Kidney (tissue), 13 donors: ENCODE measurements at regions not wholly inside any gene's neighbourhood (a gene's known extent, or its start where the extent isn't known, plus 50 kb on each side); places are given as distances from the start of the nearest gene placed in this dataset.

Experiments used
- DNase-seq, 5 donors: peaks; one replicate each; pipeline ENCODE4 v3.0.0-alpha.2; 2013 to 2020
- FAIRE-seq: peaks from 2 replicates; lab custom pipeline; 2012; peaks lifted over from hg19 to GRCh38; lab: Jason Lieb, UNC
- H3K27ac ChIP-seq, 2 donors: one replicate each; pipeline ENCODE4 v1.7.0; 2013; ENCODE audit warnings: low read depth in 2 of 2, low read length in 2 of 2, inconsistent platforms in 1 of 2
- H3K27me3 ChIP-seq: one replicate; pipeline ENCODE4 v1.7.1; 2013; ENCODE audit warnings: low read length, inconsistent platforms; ENCODE audit not compliant: control insufficient read depth, insufficient read depth
- H3K36me3 ChIP-seq, 3 donors: one replicate each; pipeline versions ENCODE4 v1.7.0 to v1.7.1; 2013; ENCODE audit warnings: low read length in 3 of 3, control low read depth in 1 of 3, inconsistent platforms in 1 of 3; ENCODE audit not compliant: insufficient read depth in 3 of 3, control insufficient read depth in 2 of 3
- H3K4me1 ChIP-seq, 3 donors: one replicate each; pipeline versions ENCODE4 v1.7.0 to v1.7.1; 2013; ENCODE audit warnings: low read length in 3 of 3, inconsistent platforms in 1 of 3, low read depth in 1 of 3; ENCODE audit not compliant: control insufficient read depth in 2 of 3, insufficient read depth in 2 of 3
- H3K4me3 ChIP-seq, 3 donors: one replicate each; pipeline versions ENCODE4 v1.7.0 to v1.8.1; 2013; ENCODE audit warnings: low read length in 3 of 3, control low read depth in 1 of 3, inconsistent platforms in 1 of 3
- H3K9ac ChIP-seq, 3 donors: one replicate each; pipeline versions ENCODE4 v1.7.0 to v1.7.1; 2013; ENCODE audit warnings: low read length in 3 of 3, control low read depth in 1 of 3, inconsistent platforms in 1 of 3
- H3K9me3 ChIP-seq, 3 donors: one replicate each; pipeline versions ENCODE4 v1.7.0 to v1.7.1; 2013; ENCODE audit warnings: low read length in 3 of 3, control low read depth in 1 of 3, inconsistent platforms in 1 of 3; ENCODE audit not compliant: control insufficient read depth in 2 of 3, insufficient read depth in 1 of 3
- intact Hi-C: fragments of 100-400 bp; cut with DNase I; formaldehyde crosslinking; loops from one replicate; pipeline ENCODE4 v1.11.1; 2022
- TF ChIP-seq, protein P1 (sequence below): IDR thresholded peaks from 3 replicates; pipeline ENCODE4 v1.5.1; 2012; ENCODE audit warnings: mild to moderate bottlenecking, moderate library complexity, borderline replicate concordance; ENCODE audit not compliant: insufficient read depth; ENCODE audit errors: extremely low read depth
- donor health status: control.
- donor health status: control.
- donor health status: control.
- donor health status: control.
- donor health status: control.
- donor health status: DM: yes; HTN: yes; CAD: no.
- donor health status: Normal renal cell carcinoma (clear cell type).

DNA sequence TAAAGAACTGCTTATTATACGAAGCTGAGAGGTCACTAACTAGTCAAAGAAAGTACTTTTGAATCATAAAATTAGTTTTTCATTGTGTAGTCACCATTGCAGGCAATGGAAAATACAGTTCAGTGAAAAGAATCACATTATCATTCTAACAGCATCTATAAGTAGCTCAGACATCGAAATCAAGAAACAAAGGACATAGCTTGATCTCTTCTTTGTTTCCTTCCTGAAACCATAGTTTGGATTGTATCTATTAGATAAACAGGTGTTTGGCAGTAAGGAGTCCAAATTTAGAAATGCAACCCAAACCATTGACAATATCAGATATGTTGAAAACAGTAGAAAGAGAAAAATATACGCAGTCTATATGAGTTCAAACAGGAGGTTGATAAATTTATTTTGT is 697.3 kb downstream of the TFAP2A start:
- no peaks in the 10 kb centered on the region for H3K4me1 ChIP-seq
- DNase-seq (no peak), FAIRE-seq (no peak)
- no peak overlapping the region for H3K9ac ChIP-seq
- TF ChIP-seq, protein P1, sequence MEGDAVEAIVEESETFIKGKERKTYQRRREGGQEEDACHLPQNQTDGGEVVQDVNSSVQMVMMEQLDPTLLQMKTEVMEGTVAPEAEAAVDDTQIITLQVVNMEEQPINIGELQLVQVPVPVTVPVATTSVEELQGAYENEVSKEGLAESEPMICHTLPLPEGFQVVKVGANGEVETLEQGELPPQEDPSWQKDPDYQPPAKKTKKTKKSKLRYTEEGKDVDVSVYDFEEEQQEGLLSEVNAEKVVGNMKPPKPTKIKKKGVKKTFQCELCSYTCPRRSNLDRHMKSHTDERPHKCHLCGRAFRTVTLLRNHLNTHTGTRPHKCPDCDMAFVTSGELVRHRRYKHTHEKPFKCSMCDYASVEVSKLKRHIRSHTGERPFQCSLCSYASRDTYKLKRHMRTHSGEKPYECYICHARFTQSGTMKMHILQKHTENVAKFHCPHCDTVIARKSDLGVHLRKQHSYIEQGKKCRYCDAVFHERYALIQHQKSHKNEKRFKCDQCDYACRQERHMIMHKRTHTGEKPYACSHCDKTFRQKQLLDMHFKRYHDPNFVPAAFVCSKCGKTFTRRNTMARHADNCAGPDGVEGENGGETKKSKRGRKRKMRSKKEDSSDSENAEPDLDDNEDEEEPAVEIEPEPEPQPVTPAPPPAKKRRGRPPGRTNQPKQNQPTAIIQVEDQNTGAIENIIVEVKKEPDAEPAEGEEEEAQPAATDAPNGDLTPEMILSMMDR = no peak
- H3K4me3 ChIP-seq = no peak overlapping the region
- no peak overlapping the region for H3K27ac ChIP-seq
- H3K9me3 ChIP-seq = no peaks in the 10 kb centered on the region
- intact Hi-C loops = no loop called here
- H3K36me3 ChIP-seq = no peaks in the 10 kb centered on the region
- H3K27me3 ChIP-seq = no peaks in the 10 kb centered on the region

- no peak for FAIRE-seq
- TF ChIP-seq, protein P1 = no peak
- no peak for DNase-seq
Measured at GRCh38 chr6:9711365-9711764, 703.5 kb downstream of the TFAP2A start.

GRCh38 chr6:9710574-9710973 is 704.3 kb downstream of the TFAP2A start:
- H3K9ac ChIP-seq = no peak overlapping the region
- no peaks in the 10 kb centered on the region for H3K36me3 ChIP-seq
- H3K27ac ChIP-seq = no peak overlapping the region
- intact Hi-C loops = no loop called here
- H3K9me3 ChIP-seq = no peaks in the 10 kb centered on the region
- peaks cover 0 to under 1% (median 0%) of the 10 kb centered on the region in 3 donors for H3K4me1 ChIP-seq
- H3K27me3 ChIP-seq = no peaks in the 10 kb centered on the region
- no peak overlapping the region for H3K4me3 ChIP-seq
- FAIRE-seq (no peak), DNase-seq (no peak)
- TF ChIP-seq, protein P1 = no peak

More at GRCh38 chr6:9711365-9711764, 703.5 kb downstream of the TFAP2A start:
- no peaks in the 10 kb centered on the region for H3K9me3 ChIP-seq
- no peak overlapping the region for H3K27ac ChIP-seq
- no peak overlapping the region for H3K9ac ChIP-seq
- intact Hi-C loops = no loop called here
- no peak overlapping the region for H3K4me3 ChIP-seq
- no peaks in the 10 kb centered on the region for H3K27me3 ChIP-seq
- no peaks in the 10 kb centered on the region for H3K4me1 ChIP-seq
- no peaks in the 10 kb centered on the region for H3K36me3 ChIP-seq

DNA sequence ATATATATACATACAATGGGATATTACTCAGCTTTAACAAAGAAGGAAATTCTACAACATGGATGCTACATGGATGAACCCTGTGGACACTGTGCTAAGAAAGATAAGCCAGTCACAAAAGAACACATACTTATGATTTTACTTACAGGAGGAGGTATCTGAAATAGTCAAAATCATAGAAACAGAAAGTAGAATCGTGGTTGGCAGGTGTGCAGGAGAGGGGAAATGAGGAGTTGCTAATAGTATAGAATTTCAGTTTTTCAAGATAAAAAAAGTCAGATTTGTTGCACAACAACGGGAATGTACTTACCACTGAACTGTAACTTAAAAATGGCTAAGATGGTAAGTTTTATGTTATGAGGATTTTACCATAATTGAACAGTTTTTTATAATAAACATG is 706.3 kb downstream of the TFAP2A start:
- no peak overlapping the region for H3K27ac ChIP-seq
- H3K27me3 ChIP-seq = no peaks in the 10 kb centered on the region
- no peak overlapping the region for H3K9ac ChIP-seq

More for the DNA sequence above, 706.3 kb downstream of the TFAP2A start:
- H3K4me3 ChIP-seq = no peak overlapping the region
- no peak for FAIRE-seq
- peaks cover 0 to 7% (median 0%) of the 10 kb centered on the region in 3 donors for H3K4me1 ChIP-seq
- TF ChIP-seq, protein P1 = no peak
- intact Hi-C loops = no loop called here
- no peaks in the 10 kb centered on the region for H3K36me3 ChIP-seq
- H3K9me3 ChIP-seq = no peaks in the 10 kb centered on the region
- no peak for DNase-seq
